H1 (cell line): ENCODE measurements at regions not wholly inside any gene's neighbourhood (a gene's known extent, or its start where the extent isn't known, plus 50 kb on each side); places are given as distances from the start of the nearest gene placed in this dataset.

Experiments used
- CTCF ChIA-PET: fragments of 300-600 bp; sonication (Branson Sonifier 250); formaldehyde crosslinking; loops from one replicate; lab custom pipeline; 2021; ENCODE audit not compliant: partially characterized antibody; lab: Charles Lee
- POLR2A ChIA-PET: fragments of 300-600 bp; sonication (Branson Sonifier 250); formaldehyde crosslinking; loops from one replicate; lab custom pipeline; 2021; ENCODE audit warnings: inconsistent platforms; ENCODE audit not compliant: partially characterized antibody; lab: Charles Lee
- DNase-seq, 2 experiments: peaks; one replicate each; pipeline versions ENCODE4 v3.0.0 to v3.0.0-alpha.2; 2010 to 2022; ENCODE audit warnings: low spot score in 2 of 2, low read depth in 1 of 2, mixed read lengths in 1 of 2
- FAIRE-seq: peaks from 2 replicates; lab custom pipeline; 2011; peaks lifted over from hg19 to GRCh38; lab: Jason Lieb, UNC
- H2AFZ ChIP-seq: 2 replicates; pipeline ENCODE4 v1.8.1; 2012; ENCODE audit warnings: low read length, inconsistent platforms
- H2AK5ac ChIP-seq: 2 replicates; pipeline ENCODE4 v1.6.1; 2013; ENCODE audit warnings: low read depth, low read length
- H2BK120ac ChIP-seq: replicated peaks from 2 replicates; pipeline ENCODE3; 2013; ENCODE audit warnings: low read depth, low read length, inconsistent platforms
- H2BK12ac ChIP-seq: 2 replicates; pipeline ENCODE4 v1.6.1; 2013; ENCODE audit warnings: low read depth, low read length
- H2BK15ac ChIP-seq: 2 replicates; pipeline ENCODE4 v1.6.1; 2013; ENCODE audit warnings: low read length
- H2BK20ac ChIP-seq: 2 replicates; pipeline ENCODE4 v1.6.1; 2013; ENCODE audit warnings: low read length
- H2BK5ac ChIP-seq: 2 replicates; pipeline ENCODE4 v1.6.1; 2013; ENCODE audit warnings: low read depth, low read length
- H3K14ac ChIP-seq: 2 replicates; pipeline ENCODE4 v1.6.1; 2013; ENCODE audit warnings: inconsistent platforms; ENCODE audit not compliant: insufficient read length
- H3K18ac ChIP-seq: 2 replicates; pipeline ENCODE4 v1.6.1; 2013; ENCODE audit warnings: low read length; ENCODE audit errors: extremely low read depth
- H3K23ac ChIP-seq: 2 replicates; pipeline ENCODE4 v1.6.1; 2013; ENCODE audit warnings: inconsistent platforms; ENCODE audit not compliant: insufficient read length
- H3K23me2 ChIP-seq: 2 replicates; pipeline ENCODE4 v1.6.1; 2013; ENCODE audit warnings: low read depth, low read length
- H3K27ac ChIP-seq: 2 replicates; pipeline ENCODE4 v1.6.1; 2011; ENCODE audit warnings: low read depth, low read length, inconsistent platforms
- H3K27me3 ChIP-seq, 4 experiments: replicated peaks in 1 of 4; 1 replicate in 1 of 4; 2 replicates in 3 of 4; pipeline versions ENCODE4 v1.6.1 to v1.8.1; 2011 to 2013; ENCODE audit warnings: low read length in 3 of 4, mild to moderate bottlenecking in 3 of 4, inconsistent platforms in 2 of 4, mixed read lengths in 2 of 4, moderate library complexity in 1 of 4; ENCODE audit not compliant: control insufficient read depth in 3 of 4, insufficient read depth in 3 of 4; ENCODE audit errors: extremely low read depth in 1 of 4
- H3K36me3 ChIP-seq, 4 experiments: 2 replicates each; pipeline versions ENCODE4 v1.6.1 to v1.8.1; 2011 to 2013; ENCODE audit warnings: mild to moderate bottlenecking in 4 of 4, low read length in 3 of 4, moderate library complexity in 2 of 4, control low read depth in 1 of 4, inconsistent platforms in 1 of 4; ENCODE audit not compliant: insufficient read depth in 4 of 4, control insufficient read depth in 2 of 4
- H3K4ac ChIP-seq: replicated peaks from 2 replicates; pipeline ENCODE3; 2013; ENCODE audit warnings: low read length, low read depth, mixed read lengths, inconsistent platforms; ENCODE audit not compliant: insufficient read length
- H3K4me1 ChIP-seq, 4 experiments: replicated peaks in 1 of 4; 1 replicate in 1 of 4; 2 replicates in 3 of 4; pipeline versions ENCODE4 v1.6.1 to v1.8.1; 2011 to 2013; ENCODE audit warnings: low read length in 3 of 4, inconsistent platforms in 2 of 4, mixed read lengths in 1 of 4; ENCODE audit not compliant: insufficient read depth in 4 of 4, control insufficient read depth in 3 of 4
- H3K4me2 ChIP-seq, 2 experiments: 2 replicates each; pipeline versions ENCODE4 v1.6.1 to v1.8.1; 2011 to 2013; ENCODE audit warnings: low read depth in 2 of 2, low read length in 2 of 2, control low read depth in 1 of 2, inconsistent platforms in 1 of 2, mild to moderate bottlenecking in 1 of 2; ENCODE audit not compliant: insufficient read depth in 1 of 2
- H3K4me3 ChIP-seq, 4 experiments: fragments of 200-600, 300-600 bp in 1 of 4; sonication (generic), shearing (Covaris generic), sonication (Bioruptor Twin) in 1 of 4; 2 replicates each; pipeline versions ENCODE4 v1.5.1 to v1.8.1; 2011 to 2016; ENCODE audit warnings: low read length in 4 of 4, low read depth in 3 of 4, control low read depth in 2 of 4, inconsistent platforms in 2 of 4, mild to moderate bottlenecking in 2 of 4, mixed read lengths in 1 of 4, moderate library complexity in 1 of 4; ENCODE audit not compliant: insufficient read depth in 2 of 4; ENCODE audit errors: extremely low read depth in 1 of 4
- H3K56ac ChIP-seq: replicated peaks from 2 replicates; pipeline ENCODE3; 2013; ENCODE audit warnings: low read depth, mild to moderate bottlenecking, mixed read lengths, low read length, inconsistent platforms; ENCODE audit not compliant: insufficient read length
- H3K79me1 ChIP-seq: 2 replicates; pipeline ENCODE4 v1.6.1; 2013; ENCODE audit warnings: low read depth, low read length, control low read depth
- H3K79me2 ChIP-seq, 2 experiments: 2 replicates each; pipeline versions ENCODE4 v1.6.1 to v1.8.1; 2012 to 2013; ENCODE audit warnings: low read length in 2 of 2, mild to moderate bottlenecking in 2 of 2, inconsistent platforms in 1 of 2; ENCODE audit not compliant: insufficient read depth in 2 of 2, control insufficient read depth in 1 of 2
- H3K9ac ChIP-seq, 4 experiments: replicated peaks in 1 of 4; 1 replicate in 1 of 4; 2 replicates in 3 of 4; pipeline versions ENCODE4 v1.6.1 to v1.8.1; 2011 to 2013; ENCODE audit warnings: low read depth in 3 of 4, low read length in 3 of 4, control low read depth in 2 of 4, mild to moderate bottlenecking in 2 of 4, moderate library complexity in 2 of 4, inconsistent platforms in 1 of 4; ENCODE audit errors: extremely low read depth in 1 of 4
- H3K9me3 ChIP-seq, 2 experiments: 2 replicates each; pipeline versions ENCODE4 v1.6.1 to v1.8.1; 2012 to 2013; ENCODE audit warnings: mild to moderate bottlenecking in 2 of 2, moderate library complexity in 2 of 2, control low read depth in 1 of 2, inconsistent platforms in 1 of 2, low read depth in 1 of 2, low read length in 1 of 2, mixed read lengths in 1 of 2; ENCODE audit not compliant: insufficient read depth in 2 of 2
- H4K20me1 ChIP-seq, 2 experiments: replicated peaks in 1 of 2; 2 replicates each; pipeline versions ENCODE3 to v1.8.1; 2011 to 2013; ENCODE audit warnings: inconsistent platforms in 2 of 2, low read length in 2 of 2, mild to moderate bottlenecking in 1 of 2; ENCODE audit not compliant: insufficient read depth in 2 of 2, control insufficient read depth in 1 of 2
- H4K5ac ChIP-seq: 2 replicates; pipeline ENCODE4 v1.6.1; 2013; ENCODE audit warnings: low read length, low read depth, mixed read lengths, inconsistent platforms; ENCODE audit not compliant: insufficient read length
- H4K8ac ChIP-seq: 2 replicates; pipeline ENCODE4 v1.8.0; 2013; ENCODE audit warnings: mild to moderate bottlenecking, moderate library complexity, low read length, inconsistent platforms; ENCODE audit not compliant: insufficient read depth; ENCODE audit errors: extremely low read depth
- H4K91ac ChIP-seq: replicated peaks from 2 replicates; pipeline ENCODE3; 2013; ENCODE audit warnings: low read length, mixed read lengths, inconsistent platforms; ENCODE audit not compliant: insufficient read length
- CEBPB ChIP-seq: IDR thresholded peaks from 2 replicates; pipeline ENCODE4 v1.6.1; 2012; ENCODE audit warnings: low read depth, low read length
- CTBP2 ChIP-seq: IDR thresholded peaks from 2 replicates; pipeline ENCODE4 v1.7.0; 2011; ENCODE audit warnings: borderline replicate concordance, mild to moderate bottlenecking, moderate library complexity, mixed read lengths, low read length; ENCODE audit not compliant: insufficient read depth, insufficient read length
- EP300 ChIP-seq, 2 experiments: IDR thresholded peaks; 1 replicate in 1 of 2; 2 replicates in 1 of 2; pipeline ENCODE4 v1.6.1; 2011 to 2012; ENCODE audit warnings: low read depth in 2 of 2, low read length in 2 of 2, mild to moderate bottlenecking in 2 of 2, borderline replicate concordance in 1 of 2, inconsistent platforms in 1 of 2, moderate library complexity in 1 of 2
- JUN ChIP-seq: IDR thresholded peaks from 2 replicates; pipeline ENCODE4 v1.6.1; 2011; ENCODE audit warnings: low read depth, mild to moderate bottlenecking, improper control_type of control experiment, low read length
- NRF1 ChIP-seq: IDR thresholded peaks from 2 replicates; pipeline ENCODE4 v1.6.1; 2011; ENCODE audit warnings: mild to moderate bottlenecking, low read depth, low read length, improper control_type of control experiment
- RAD21 ChIP-seq, 2 experiments: IDR thresholded peaks in 1 of 2; conservative IDR thresholded peaks in 1 of 2; 2 replicates each; pipeline ENCODE4 v1.6.1; 2011; ENCODE audit warnings: low read depth in 2 of 2, low read length in 2 of 2, improper control_type of control experiment in 1 of 2, inconsistent platforms in 1 of 2, mild to moderate bottlenecking in 1 of 2, moderate library complexity in 1 of 2
- ZNF274 ChIP-seq: IDR thresholded peaks from 2 replicates; pipeline ENCODE4 v1.7.0; 2012; ENCODE audit warnings: low read length, borderline replicate concordance; ENCODE audit errors: extremely low read depth
- WGBS, 2 experiments: shearing (Covaris generic) in 1 of 2; methylation state at CpG; one replicate each; pipeline versions ENCODE4 v1.1.6 to v1.1.7; 2013 to 2015; ENCODE audit warnings: low lambda C conversion rate in 2 of 2, mixed read lengths in 2 of 2, inconsistent platforms in 1 of 2, low coverage in 1 of 2, missing lambda C conversion rate in 1 of 2; ENCODE audit not compliant: insufficient replicate concordance in 2 of 2, insufficient coverage in 1 of 2, insufficient read length in 1 of 2; ENCODE audit errors: extremely low coverage in 1 of 2, missing lambda C conversion rate in 1 of 2; 5-methylcytosine and 5-hydroxymethylcytosine counted together

DNA sequence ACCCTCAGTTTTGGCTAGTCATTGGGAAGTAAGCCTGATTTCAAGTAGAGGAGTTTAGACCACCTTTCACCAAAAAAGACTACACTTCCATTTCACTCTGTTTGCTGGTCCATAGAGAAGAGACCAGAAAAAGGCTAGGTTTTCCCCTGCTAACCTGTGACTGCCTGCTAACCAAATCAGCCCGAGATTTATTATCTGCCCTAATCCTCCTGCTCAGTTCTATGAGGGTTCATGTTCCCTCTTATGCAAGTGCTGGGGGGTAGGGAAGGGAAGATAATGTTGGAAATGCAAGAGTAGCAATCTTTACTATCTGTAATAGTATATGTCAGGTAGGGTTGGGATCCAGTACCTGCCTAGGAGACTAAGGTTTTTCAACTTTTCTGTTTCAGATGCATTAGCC, 51.6 kb upstream of the CCNG1 start:
- Histone ChIP-seq H2BK20ac (no peak overlapping the region), H3K9me3 (no peaks in the 10 kb centered on the region), H3K9ac (no peak overlapping the region), H3K27me3 (no peaks in the 10 kb centered on the region), H4K20me1 (no peaks in the 10 kb centered on the region), H3K18ac (no peak overlapping the region), H3K27ac (no peak overlapping the region), H3K23ac (no peak overlapping the region), H3K36me3 (no peaks in the 10 kb centered on the region), H2BK5ac (no peak overlapping the region), H3K4me1 (no peaks in the 10 kb centered on the region), H3K4me3 (no peak overlapping the region), H2BK12ac (no peak overlapping the region), H3K56ac (no peak overlapping the region), H2BK15ac (no peak overlapping the region), H3K14ac (no peak overlapping the region), H3K4ac (no peak overlapping the region), H2BK120ac (no peak overlapping the region), H4K5ac (no peak overlapping the region), H4K91ac (no peak overlapping the region), H2AK5ac (no peak overlapping the region), H3K79me1 (no peaks in the 10 kb centered on the region), H3K79me2 (no peaks in the 10 kb centered on the region), H3K4me2 (no peak overlapping the region), H3K23me2 (no peaks in the 10 kb centered on the region), H4K8ac (no peak overlapping the region), H2AFZ (no peak overlapping the region)
- ChIA-PET CTCF (interaction anchor here (1.0 kb wide), 1 partner anchor 38 kb away, joined by 3 read pairs; no protein-coding TSS in a partner anchor), POLR2A (no interaction called here)
- TF ChIP-seq RAD21 (IDR thresholded peaks at IDR 0.05 in 1 of 2, conservative IDR thresholded peaks at IDR 0.05 in 1 of 2; ENCODE audit: low read depth in 2 of 2, low read length in 2 of 2): no peak
- TF ChIP-seq CTBP2: no peak
- TF ChIP-seq NRF1: no peak
- TF ChIP-seq ZNF274: no peak
- no peak for TF ChIP-seq CEBPB
- no peak for TF ChIP-seq JUN
- no peak for TF ChIP-seq EP300 (IDR thresholded peaks at IDR 0.05; ENCODE audit: borderline replicate concordance in 1 of 2, low read depth in 2 of 2, low read length in 2 of 2)
- WGBS, 2 experiments: 88% methylated on average over 1 of the region's 1 CpG; no CpG with 5 or more reads in 1 of the 2 experiments
- DNase-seq: no peak
- FAIRE-seq: no peak
